Stimulated activated naive B cell treated with anti-CD40 and anti-IgM and Interleukin-4, amounts not matched to agents 10 μg/mL and 1 μg/mL and 100 μg/mL, for 72 hours (primary cell): ENCODE measurements at regions not wholly inside any gene's neighbourhood (a gene's known extent, or its start where the extent isn't known, plus 50 kb on each side); places are given as distances from the start of the nearest gene placed in this dataset.
"Not testable (repeated sequence)": the region's sequence is repeated elsewhere in the genome, so short reads cannot be mapped to it uniquely, and the experiment has no call there.

Experiments
- ATAC-seq, 2 donors: fragments of 150-1000 bp; cut with Tn5 transposase; replicated peaks; 2 replicates each; pipeline ENCODE4 v1.10.0; 2021; ENCODE audit warnings: moderate library complexity in 1 of 2
- DNase-seq: peaks from one replicate; pipeline ENCODE4 v3.0.0; 2021
- H3K27ac Mint-ChIP-seq: one replicate; pipeline ENCODE4 v1.8.0; 2022; ENCODE audit warnings: mild to moderate bottlenecking, mixed read lengths
- H3K27me3 Mint-ChIP-seq, 2 donors: one replicate each; pipeline ENCODE4 v1.8.0; 2022; ENCODE audit warnings: mixed read lengths in 2 of 2
- H3K36me3 Mint-ChIP-seq, 2 donors: one replicate each; pipeline ENCODE4 v1.8.0; 2022; ENCODE audit warnings: mixed read lengths in 2 of 2, mild to moderate bottlenecking in 1 of 2
- H3K4me1 Mint-ChIP-seq, 2 donors: one replicate each; pipeline ENCODE4 v1.8.0; 2022; ENCODE audit warnings: mixed read lengths in 2 of 2, mild to moderate bottlenecking in 1 of 2
- H3K4me3 Mint-ChIP-seq, 2 donors: one replicate each; pipeline ENCODE4 v1.8.0; 2022; ENCODE audit warnings: mild to moderate bottlenecking in 2 of 2, mixed read lengths in 2 of 2, moderate library complexity in 1 of 2
- H3K9me3 Mint-ChIP-seq, 2 donors: one replicate each; pipeline ENCODE4 v1.8.0; 2022; ENCODE audit warnings: mixed read lengths in 2 of 2, mild to moderate bottlenecking in 1 of 2

DNA sequence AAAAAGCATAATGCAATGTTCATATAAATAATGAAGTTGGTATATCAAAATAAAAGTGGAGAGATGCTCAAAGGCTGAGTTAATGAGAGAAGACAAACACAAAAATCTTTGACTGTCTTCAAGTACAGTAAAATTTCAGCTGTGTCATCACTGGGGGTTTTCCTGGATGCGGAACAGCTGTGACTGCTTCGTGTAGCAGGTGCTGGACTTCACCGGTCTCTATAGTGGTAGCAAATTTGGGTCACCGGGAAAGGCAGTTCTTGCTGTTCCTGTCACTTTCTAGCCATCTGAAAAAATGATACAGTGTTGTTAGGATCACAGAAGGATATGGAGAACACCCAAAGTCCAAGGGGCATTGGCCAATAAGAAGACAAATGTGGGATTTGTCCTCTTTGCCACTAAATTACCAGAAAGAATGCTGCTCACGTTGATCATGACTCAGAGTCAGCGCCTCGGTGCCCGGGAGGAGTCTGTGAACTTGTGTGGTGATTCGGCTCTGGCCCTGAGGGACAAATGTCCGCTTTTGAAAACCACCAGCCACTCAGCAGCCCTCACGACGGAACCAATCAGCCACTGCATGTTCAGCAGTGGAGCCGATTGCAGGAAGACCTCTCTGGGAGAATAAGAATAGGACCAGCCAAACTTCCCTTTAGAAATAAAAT lies 230.1 kb upstream of the FAT1 start:
- Mint-ChIP-seq H3K4me1 (no peaks in the 10 kb centered on the region), H3K9me3 (peaks cover 6 to 8% of the 10 kb centered on the region in 2 donors), H3K27ac (no peak overlapping the region), H3K4me3 (no peak overlapping the region), H3K27me3 (no peaks in the 10 kb centered on the region), H3K36me3 (no peaks in the 10 kb centered on the region)
- DNase-seq: no peak
- no peak for ATAC-seq

DNA sequence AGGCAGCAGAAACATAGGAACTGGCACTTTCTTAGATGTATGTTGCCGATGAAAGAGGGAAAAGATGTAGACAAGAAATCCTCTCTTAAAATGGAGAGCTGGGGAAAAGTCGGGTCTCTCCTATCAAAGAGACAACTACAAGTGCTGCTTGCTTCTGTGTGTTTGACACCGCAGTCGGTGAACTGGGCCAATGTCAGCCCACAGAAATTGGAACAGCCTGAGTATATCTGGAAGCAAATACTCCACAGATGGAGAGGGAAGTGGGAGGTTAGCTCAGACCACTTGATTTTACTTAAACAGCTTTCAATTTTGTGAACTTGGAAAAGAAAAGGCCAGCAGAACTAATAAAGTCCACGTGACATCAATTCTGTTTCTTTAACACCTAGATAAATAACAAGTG lies 230.9 kb upstream of the FAT1 start:
- peaks cover 6 to 8% of the 10 kb centered on the region in 2 donors for H3K9me3 Mint-ChIP-seq
- ATAC-seq (no peak), DNase-seq (no peak)
- H3K4me1 Mint-ChIP-seq: no peaks in the 10 kb centered on the region
- H3K27ac Mint-ChIP-seq: no peak overlapping the region
- no peaks in the 10 kb centered on the region for H3K36me3 Mint-ChIP-seq
- H3K27me3 Mint-ChIP-seq: no peaks in the 10 kb centered on the region
- no peak overlapping the region for H3K4me3 Mint-ChIP-seq

DNA sequence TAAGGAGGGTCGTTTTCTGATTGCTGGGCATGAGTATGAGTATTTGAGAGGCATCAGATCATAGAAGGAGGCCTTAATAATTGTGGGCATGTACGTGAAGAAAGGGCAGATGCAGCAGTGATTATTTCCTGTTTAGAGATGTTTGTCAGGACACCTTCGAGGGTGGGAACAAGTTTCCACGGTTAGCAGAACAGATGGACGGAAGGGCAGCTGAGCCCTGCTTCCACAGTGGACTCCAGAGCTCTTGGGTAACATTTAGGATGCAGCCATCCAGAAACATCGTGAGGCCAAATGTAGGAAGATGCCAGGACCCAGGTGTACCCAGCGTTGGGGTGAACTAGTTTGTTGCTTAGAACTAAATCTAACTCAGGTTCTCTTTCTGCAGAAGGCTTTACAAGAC lies 231.3 kb upstream of the FAT1 start:
- H3K4me3 Mint-ChIP-seq: no peak overlapping the region
- H3K36me3 Mint-ChIP-seq: no peaks in the 10 kb centered on the region
- no peaks in the 10 kb centered on the region for H3K27me3 Mint-ChIP-seq
- H3K9me3 Mint-ChIP-seq: peaks cover 6 to 8% of the 10 kb centered on the region in 2 donors
- ATAC-seq (no peak), DNase-seq (no peak)
- H3K27ac Mint-ChIP-seq: no peak overlapping the region
- no peaks in the 10 kb centered on the region for H3K4me1 Mint-ChIP-seq

DNA sequence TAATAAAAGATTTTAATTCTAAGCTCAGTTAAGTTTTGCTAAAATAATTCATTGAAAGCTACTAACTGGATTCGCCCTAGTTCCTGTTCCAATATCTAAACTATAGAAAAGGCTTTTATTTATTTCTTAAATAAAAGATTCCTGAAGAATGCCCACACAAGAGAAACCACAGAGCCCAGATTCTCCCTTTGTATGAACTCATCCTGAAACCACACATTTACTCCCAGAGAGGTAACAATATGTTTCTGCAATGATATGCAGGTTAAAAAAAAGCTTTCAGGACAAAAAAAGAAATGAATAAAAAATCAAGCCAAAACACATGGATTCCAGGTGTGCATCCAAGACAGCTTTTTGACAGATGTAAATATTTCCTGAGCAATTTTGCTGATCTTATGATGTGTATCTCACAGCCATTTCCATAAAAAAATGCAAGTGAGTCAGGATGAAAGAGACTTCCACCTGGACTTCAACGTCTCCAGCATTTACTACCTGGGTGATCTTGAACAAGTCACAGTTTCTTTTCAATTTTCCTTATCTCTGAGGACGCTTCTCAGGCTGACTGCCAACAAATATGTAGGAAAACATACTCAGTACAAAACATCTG lies 234.4 kb upstream of the FAT1 start:
- peaks cover 6% of the 10 kb centered on the region in 2 donors for H3K9me3 Mint-ChIP-seq
- ATAC-seq: no peak
- DNase-seq: no peak
- no peak overlapping the region for H3K4me3 Mint-ChIP-seq
- H3K36me3 Mint-ChIP-seq: no peaks in the 10 kb centered on the region
- H3K27ac Mint-ChIP-seq: no peak overlapping the region
- H3K4me1 Mint-ChIP-seq: no peaks in the 10 kb centered on the region
- H3K27me3 Mint-ChIP-seq: no peaks in the 10 kb centered on the region

DNA sequence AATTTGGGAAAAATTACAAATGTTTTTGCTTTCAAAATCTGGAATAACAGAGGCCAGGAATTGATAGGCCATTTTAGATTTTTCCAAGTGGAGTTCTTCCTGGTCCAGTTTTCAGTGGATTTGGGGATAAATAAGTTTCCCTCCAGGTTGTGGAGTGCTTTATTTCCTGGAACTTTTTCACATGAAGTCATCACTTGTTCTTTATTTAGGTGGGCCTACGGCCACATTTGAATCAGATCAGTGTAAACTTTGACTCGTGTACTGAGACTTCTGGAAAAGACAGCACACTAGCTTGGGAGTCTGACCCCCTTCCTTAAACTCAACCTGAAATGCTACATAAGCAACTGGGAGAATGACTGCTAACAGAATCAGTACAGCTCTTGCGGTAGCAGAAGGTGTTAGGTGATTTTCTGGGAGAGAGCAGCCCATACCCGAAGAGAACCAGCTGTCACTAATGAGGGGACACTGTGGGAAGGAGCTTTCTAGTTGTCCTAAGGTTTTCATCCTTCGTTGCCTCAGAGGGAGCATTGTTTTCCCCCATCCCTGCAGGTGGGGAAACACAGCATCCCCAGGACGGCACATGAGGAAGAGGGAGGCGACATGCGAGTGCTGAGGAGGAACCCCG lies 235.2 kb upstream of the FAT1 start:
- Mint-ChIP-seq H3K9me3 (peaks cover 3 to 6% of the 10 kb centered on the region in 2 donors), H3K4me3 (no peak overlapping the region)

DNA sequence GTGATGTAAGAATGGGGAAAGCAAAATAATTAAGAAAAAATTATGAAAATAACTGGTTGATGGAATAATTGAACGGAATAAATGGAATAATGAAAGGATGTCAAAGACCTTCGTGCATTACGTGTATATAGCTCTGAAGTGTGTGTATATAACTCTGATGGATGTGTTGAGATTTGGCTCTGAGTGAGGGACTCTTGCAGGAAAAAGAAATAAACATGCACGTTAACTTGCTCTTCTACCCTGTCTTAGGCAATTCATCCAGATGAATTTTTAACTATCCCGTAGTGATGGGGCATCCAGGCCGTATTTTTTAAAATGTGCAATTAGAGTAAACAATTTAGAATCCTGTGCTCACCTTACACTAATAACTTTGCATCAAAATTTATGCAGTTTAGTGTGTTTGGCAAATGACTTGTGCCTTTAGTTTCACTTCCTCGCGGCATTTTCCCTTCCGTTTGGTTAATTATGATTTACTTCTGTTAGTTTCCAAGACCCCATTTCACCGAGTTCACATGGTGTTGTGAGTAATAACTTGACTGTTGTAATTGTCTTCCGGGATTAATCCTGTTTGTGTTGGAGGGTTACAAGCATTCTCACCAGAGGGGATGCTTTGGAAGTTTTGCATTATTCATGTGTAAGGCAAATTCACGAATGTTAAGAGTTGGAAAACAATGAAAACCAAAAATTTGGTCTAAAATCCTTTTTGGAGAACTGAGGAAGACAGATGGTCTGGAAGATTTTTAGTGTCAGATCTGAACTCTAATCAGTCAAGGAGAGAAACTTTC lies 256.5 kb upstream of the FAT1 start:
- peaks cover 0 to 2% of the 10 kb centered on the region in 2 donors for H3K4me1 Mint-ChIP-seq
- H3K9me3 Mint-ChIP-seq: peaks cover 3 to 10% of the 10 kb centered on the region in 2 donors
- H3K36me3 Mint-ChIP-seq: no peaks in the 10 kb centered on the region
- H3K4me3 Mint-ChIP-seq: no peak overlapping the region
- H3K27me3 Mint-ChIP-seq: no peaks in the 10 kb centered on the region
- ATAC-seq: no peak
- H3K27ac Mint-ChIP-seq: no peak overlapping the region
- no peak for DNase-seq

More for the DNA sequence above, 235.2 kb upstream of the FAT1 start:
- no peaks in the 10 kb centered on the region for H3K27me3 Mint-ChIP-seq
- H3K27ac Mint-ChIP-seq: no peak overlapping the region
- H3K4me1 Mint-ChIP-seq: no peaks in the 10 kb centered on the region
- ATAC-seq (no peak), DNase-seq (no peak)
- no peaks in the 10 kb centered on the region for H3K36me3 Mint-ChIP-seq

DNA sequence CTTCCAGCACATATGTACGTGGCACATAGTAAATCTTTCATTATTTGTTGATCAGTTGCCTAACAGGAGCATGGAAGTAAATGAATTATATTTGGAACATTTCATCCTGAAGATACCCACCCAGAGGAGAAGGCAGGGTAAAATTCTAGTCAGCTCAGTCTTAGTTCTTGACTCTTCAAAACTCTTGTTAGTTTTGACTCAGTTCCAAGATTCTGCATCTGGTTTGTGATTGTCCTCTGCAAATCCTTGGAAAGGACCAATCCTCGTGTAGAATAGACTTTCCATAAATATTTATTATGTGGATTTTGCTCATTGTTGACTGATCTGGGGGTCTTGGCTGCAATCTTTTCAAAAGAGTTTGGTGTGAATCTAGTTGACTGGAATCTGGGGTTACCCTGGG lies 257.5 kb upstream of the FAT1 start:
- Mint-ChIP-seq H3K27ac (no peak overlapping the region), H3K4me1 (peaks cover 0 to 2% of the 10 kb centered on the region in 2 donors), H3K36me3 (no peaks in the 10 kb centered on the region), H3K9me3 (peaks cover 3 to 10% of the 10 kb centered on the region in 2 donors), H3K4me3 (no peak overlapping the region), H3K27me3 (no peaks in the 10 kb centered on the region)
- ATAC-seq: no peak
- DNase-seq: no peak

DNA sequence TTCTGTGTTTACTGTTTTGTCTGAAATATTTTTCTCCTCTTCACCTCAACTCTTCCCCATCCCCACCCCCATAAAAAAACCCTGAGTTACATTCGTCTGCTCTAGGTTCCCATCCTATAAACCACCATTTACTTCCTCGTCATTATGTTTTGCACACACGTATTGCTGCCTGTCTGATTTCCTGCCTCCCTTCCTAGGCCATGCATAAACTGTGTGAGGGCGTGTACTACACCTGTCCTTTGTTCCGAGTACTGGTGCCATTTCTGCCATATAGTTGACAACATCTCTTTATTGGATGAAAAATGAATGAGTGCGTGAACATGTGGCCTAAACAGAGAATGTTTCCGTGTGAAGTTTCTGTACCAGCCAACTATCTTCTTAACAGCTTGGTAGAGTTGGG lies 258.5 kb upstream of the FAT1 start:
- Mint-ChIP-seq H3K4me3 (no peak overlapping the region), H3K27ac (no peak overlapping the region), H3K36me3 (no peaks in the 10 kb centered on the region), H3K4me1 (peaks cover 0 to 2% of the 10 kb centered on the region in 2 donors), H3K9me3 (peaks cover 3 to 12% of the 10 kb centered on the region in 2 donors), H3K27me3 (no peaks in the 10 kb centered on the region)
- DNase-seq: no peak
- no peak for ATAC-seq

DNA sequence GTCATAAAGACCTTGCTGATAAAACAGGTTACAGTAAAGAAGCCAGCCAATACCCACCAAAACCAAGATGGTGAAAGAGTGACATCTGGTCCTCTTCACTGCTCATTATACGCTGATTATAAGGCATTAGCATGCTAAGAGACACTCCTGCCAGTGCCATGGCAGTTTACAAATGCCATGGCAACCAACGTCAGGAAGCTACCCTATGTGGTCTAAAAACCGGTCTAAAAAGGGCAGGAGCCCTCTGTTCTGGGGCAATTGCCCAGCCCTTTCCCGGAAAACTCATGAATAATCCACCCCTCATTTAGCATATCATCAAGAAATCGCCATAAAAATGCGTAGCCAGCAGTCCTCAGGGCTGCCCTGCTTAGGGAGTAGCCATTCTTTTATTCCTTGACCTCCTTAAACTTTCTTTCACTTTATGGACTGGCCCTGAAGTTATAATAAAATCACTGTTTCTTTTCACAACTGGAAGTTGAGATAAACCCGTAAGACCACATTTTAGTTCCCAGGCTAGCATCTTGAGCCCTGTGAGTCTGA lies 260.5 kb upstream of the FAT1 start:
- H3K4me1 Mint-ChIP-seq: no peaks in the 10 kb centered on the region
- no peaks in the 10 kb centered on the region for H3K27me3 Mint-ChIP-seq
- H3K27ac Mint-ChIP-seq: no peak overlapping the region
- no peak overlapping the region for H3K4me3 Mint-ChIP-seq
- H3K9me3 Mint-ChIP-seq: peaks cover 3 to 12% of the 10 kb centered on the region in 2 donors
- no peak for ATAC-seq
- no peaks in the 10 kb centered on the region for H3K36me3 Mint-ChIP-seq
- DNase-seq: no peak

DNA sequence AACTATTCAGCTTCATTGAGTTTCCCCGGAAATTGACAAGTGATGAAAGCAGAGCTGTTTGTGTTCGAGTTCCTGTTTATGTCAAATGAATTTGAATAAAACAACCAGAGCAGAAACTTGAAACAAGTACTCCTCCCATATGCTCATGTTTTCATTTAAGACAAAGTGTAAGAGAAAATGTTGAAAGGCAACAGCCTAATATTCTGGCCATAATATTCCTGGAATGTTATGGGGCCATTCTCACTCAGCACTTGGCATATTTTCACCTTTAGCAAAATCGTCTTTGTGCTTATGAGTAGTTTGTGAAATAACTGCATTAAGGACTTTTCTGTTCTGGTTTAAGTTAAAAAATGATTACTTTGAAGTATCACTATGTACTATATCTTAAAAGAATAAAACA lies 276.0 kb upstream of the FAT1 start:
- H3K36me3 Mint-ChIP-seq: no peaks in the 10 kb centered on the region
- no peak overlapping the region for H3K27ac Mint-ChIP-seq
- H3K9me3 Mint-ChIP-seq: peaks cover 0 to 1% of the 10 kb centered on the region in 2 donors
- ATAC-seq (no peak), DNase-seq (no peak)
- no peak overlapping the region for H3K4me3 Mint-ChIP-seq
- no peaks in the 10 kb centered on the region for H3K27me3 Mint-ChIP-seq
- no peaks in the 10 kb centered on the region for H3K4me1 Mint-ChIP-seq

DNA sequence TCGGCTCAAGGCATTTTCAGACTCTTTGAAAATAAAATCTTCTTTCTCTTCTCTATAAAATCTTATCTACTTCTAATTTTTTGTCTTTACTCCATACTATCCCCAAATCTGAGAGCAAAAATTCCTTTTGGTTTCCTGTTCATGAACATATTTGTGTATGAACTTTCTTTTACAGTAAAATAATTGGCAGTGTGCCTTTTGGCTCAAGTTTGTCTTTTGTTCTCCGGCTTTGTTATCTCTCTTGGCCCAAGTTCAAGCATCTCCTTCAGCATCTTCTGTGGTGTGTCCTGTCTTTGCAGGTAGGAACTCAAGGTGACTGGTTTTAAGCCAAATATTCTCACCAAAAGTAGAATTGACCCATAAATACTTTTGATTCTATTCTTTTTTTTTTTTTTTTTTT lies 276.6 kb upstream of the FAT1 start:
- Mint-ChIP-seq H3K4me1 (no peaks in the 10 kb centered on the region), H3K4me3 (no peak overlapping the region), H3K27me3 (no peaks in the 10 kb centered on the region), H3K9me3 (peaks cover 0 to 1% of the 10 kb centered on the region in 2 donors), H3K36me3 (no peaks in the 10 kb centered on the region), H3K27ac (no peak overlapping the region)
- ATAC-seq (no peak), DNase-seq (no peak)

DNA sequence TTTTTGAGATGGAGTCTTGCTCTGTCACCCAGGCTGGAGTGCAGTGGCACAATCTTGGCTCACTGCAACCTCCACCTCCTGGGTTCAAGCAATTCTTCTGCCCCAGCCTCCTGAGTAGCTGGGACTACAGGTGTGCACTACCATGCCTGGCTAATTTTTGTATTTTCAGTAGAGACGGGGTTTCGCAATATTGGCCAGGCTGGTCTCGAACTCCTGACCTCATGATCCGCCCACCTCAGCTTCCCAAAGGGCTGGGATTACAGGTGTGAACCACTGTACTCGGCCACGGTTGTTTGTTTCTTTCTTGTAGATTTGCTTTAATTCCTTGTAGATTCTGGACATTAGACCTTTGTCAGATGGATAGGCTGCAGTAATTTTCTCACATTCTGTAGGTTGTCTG lies 278.5 kb upstream of the FAT1 start:
- not testable (repeated sequence) for H3K9me3 Mint-ChIP-seq, ATAC-seq, H3K4me3 Mint-ChIP-seq, H3K27ac Mint-ChIP-seq, H3K4me1 Mint-ChIP-seq, H3K27me3 Mint-ChIP-seq, DNase-seq, H3K36me3 Mint-ChIP-seq

DNA sequence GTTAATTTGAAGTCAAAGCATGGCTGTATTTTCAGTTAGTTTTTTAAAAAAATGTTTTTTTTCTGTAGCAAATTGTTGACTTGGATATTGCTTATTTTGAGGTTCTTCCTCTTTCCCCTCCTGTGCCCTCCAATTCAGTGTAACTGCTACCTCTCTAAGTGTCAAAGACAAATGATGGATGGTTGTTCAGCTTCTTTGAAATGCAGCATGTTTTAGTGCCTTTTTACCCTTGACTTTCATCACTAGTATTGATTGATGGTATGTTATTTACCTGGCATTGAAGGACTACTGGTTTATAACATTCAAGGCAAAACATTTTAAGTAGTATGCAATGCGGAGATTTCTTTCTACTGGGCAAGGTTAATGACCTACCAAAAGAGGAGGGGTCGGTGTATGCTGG lies 281.0 kb upstream of the FAT1 start:
- no peaks in the 10 kb centered on the region for H3K27me3 Mint-ChIP-seq
- ATAC-seq: no peak
- H3K4me3 Mint-ChIP-seq: no peak overlapping the region
- no peak overlapping the region for H3K27ac Mint-ChIP-seq
- peaks cover 0 to 1% of the 10 kb centered on the region in 2 donors for H3K9me3 Mint-ChIP-seq
- H3K36me3 Mint-ChIP-seq: no peaks in the 10 kb centered on the region
- DNase-seq: no peak
- H3K4me1 Mint-ChIP-seq: no peaks in the 10 kb centered on the region

DNA sequence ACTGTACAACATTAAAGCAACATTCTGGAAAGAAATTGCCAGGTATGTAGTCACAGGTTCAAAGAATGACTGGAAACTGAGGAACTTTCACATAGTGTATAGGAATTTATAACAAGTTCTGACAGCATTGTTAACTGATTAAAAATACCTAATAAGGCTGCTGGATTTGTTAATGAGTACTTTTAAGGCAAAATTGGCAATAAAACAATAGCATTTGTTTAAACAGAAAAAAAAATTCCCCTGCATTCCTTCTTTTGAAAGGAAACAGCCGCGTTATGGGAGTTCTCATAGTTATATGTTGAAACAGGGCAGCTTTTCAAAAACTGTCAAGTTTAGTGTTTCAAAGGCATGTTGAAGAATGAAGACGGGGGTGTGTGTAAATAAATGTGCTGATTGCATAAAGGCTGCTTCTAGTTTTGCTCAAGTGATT lies 282.5 kb upstream of the FAT1 start:
- no peaks in the 10 kb centered on the region for H3K27me3 Mint-ChIP-seq
- no peak overlapping the region for H3K4me3 Mint-ChIP-seq
- H3K4me1 Mint-ChIP-seq: no peaks in the 10 kb centered on the region
- no peak overlapping the region for H3K27ac Mint-ChIP-seq
- peaks cover 0 to 1% of the 10 kb centered on the region in 2 donors for H3K9me3 Mint-ChIP-seq
- ATAC-seq (no peak), DNase-seq (no peak)
- no peaks in the 10 kb centered on the region for H3K36me3 Mint-ChIP-seq
